ENCODE measurements at regions not wholly inside any gene's neighbourhood (a gene's known extent, or its start where the extent isn't known, plus 50 kb on each side); places are given as distances from the start of the nearest gene placed in this dataset.

GRCh38 chr5:38719403-38719802, 126.4 kb upstream of the OSMR start:
- H3K27ac ChIP-seq (ENCODE audit: low read depth, low read length), result no peak overlapping the region
- no peaks in the 10 kb centered on the region for H3K27me3 ChIP-seq (ENCODE audit: insufficient read depth, low read length)
- no peak overlapping the region for H3K4me3 ChIP-seq (ENCODE audit: low read depth, low read length)
- no peak overlapping the region for H2AFZ ChIP-seq (ENCODE audit: low read length, unreplicated experiment)
- H3K36me3 ChIP-seq (ENCODE audit: insufficient read depth, low read length), result no peaks in the 10 kb centered on the region
- H3K4me1 ChIP-seq (ENCODE audit: control insufficient read depth, insufficient read depth, low read length, unreplicated experiment), result peaks cover 9% of the 10 kb centered on the region
- H3K79me2 ChIP-seq (ENCODE audit: control insufficient read depth, insufficient read depth, low read length, unreplicated experiment), result no peaks in the 10 kb centered on the region

- H3K36me3 ChIP-seq (ENCODE audit: insufficient read depth, low read length), result no peaks in the 10 kb centered on the region
- no peaks in the 10 kb centered on the region for H3K27me3 ChIP-seq (ENCODE audit: insufficient read depth, low read length)
- H2AFZ ChIP-seq (ENCODE audit: low read length, unreplicated experiment), result no peak overlapping the region
- peaks cover 12% of the 10 kb centered on the region for H3K4me1 ChIP-seq (ENCODE audit: control insufficient read depth, insufficient read depth, low read length, unreplicated experiment)
- H3K27ac ChIP-seq (ENCODE audit: low read depth, low read length), result no peak overlapping the region
- H3K4me3 ChIP-seq (ENCODE audit: low read depth, low read length), result no peak overlapping the region
- no peaks in the 10 kb centered on the region for H3K79me2 ChIP-seq (ENCODE audit: control insufficient read depth, insufficient read depth, low read length, unreplicated experiment)
These were observed 125.9 kb upstream of the OSMR start for GRCh38 chr5:38719916-38720315.

DNA sequence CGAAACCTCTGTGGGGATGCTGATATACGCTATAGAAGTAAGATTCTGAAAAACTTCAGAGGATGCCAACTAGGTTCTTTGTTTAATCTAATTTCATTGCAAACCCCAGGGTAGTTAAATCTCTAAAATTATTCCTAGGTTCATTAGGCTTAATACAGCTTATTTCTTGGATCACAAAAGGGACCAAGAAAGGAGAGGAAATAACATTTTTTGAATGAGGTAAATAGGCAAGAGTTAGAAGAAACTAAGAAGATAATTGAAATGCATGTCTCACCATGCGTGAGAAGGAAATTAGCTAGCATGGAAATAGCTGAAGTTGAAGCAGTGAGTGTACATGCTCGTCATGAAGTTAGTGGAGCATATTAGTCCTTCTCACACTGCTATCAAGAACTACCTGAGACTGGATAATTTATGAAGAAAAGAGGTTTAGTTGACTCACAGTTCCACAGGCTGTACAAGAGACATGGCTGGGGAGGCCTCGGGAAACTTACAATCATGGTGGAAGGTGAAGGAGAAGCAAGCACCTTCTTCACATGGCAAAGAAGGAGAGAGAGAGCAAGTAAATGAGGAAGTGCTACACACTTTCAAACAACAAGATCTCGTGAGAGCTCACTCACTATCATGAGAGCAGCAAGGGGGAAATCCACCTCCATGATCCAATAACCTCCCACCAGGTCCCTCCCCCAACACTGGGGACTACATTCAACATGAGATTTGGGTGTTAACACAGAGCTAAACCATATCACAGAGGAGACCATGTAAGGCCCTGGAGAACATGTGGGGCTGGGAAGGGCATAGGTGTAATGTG, 125.1 kb upstream of the OSMR start:
- Histone ChIP-seq H3K79me2 (ENCODE audit: control insufficient read depth, insufficient read depth, low read length, unreplicated experiment) (no peaks in the 10 kb centered on the region), H3K4me3 (ENCODE audit: low read depth, low read length) (no peak overlapping the region), H3K4me1 (ENCODE audit: control insufficient read depth, insufficient read depth, low read length, unreplicated experiment) (peaks cover 12% of the 10 kb centered on the region), H3K27me3 (ENCODE audit: insufficient read depth, low read length) (no peaks in the 10 kb centered on the region), H3K36me3 (ENCODE audit: insufficient read depth, low read length) (no peaks in the 10 kb centered on the region), H3K27ac (ENCODE audit: low read depth, low read length) (no peak overlapping the region), H2AFZ (ENCODE audit: low read length, unreplicated experiment) (no peak overlapping the region)

- no peaks in the 10 kb centered on the region for H3K27me3 ChIP-seq (ENCODE audit: insufficient read depth, low read length)
- no peak overlapping the region for H2AFZ ChIP-seq (ENCODE audit: low read length, unreplicated experiment)
These were observed 122.9 kb upstream of the OSMR start for GRCh38 chr5:38722918-38723317.

DNA sequence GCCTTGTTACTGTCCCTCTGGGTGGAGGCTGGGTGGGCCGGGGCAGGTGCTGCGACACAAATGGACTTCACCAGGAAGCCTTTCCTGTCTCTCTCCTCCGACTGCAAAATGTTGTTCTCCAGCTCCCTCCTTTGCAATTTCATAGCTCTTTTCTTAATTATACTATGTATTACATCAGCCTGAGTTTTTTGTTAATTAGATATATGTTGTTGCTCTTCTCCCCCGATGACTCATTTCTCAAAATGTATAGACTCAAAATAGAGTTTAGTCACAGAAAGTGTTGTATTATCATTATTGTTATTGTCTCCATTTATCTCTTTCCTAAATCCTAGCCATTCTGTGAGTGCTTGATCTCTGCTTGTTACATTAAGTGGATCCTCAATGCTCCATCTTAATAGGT, 122.4 kb upstream of the OSMR start:
- no peak overlapping the region for H2AFZ ChIP-seq (ENCODE audit: low read length, unreplicated experiment)
- H3K27me3 ChIP-seq (ENCODE audit: insufficient read depth, low read length), result no peaks in the 10 kb centered on the region
- H3K27ac ChIP-seq (ENCODE audit: low read depth, low read length), result no peak overlapping the region
- H3K4me3 ChIP-seq (ENCODE audit: low read depth, low read length), result no peak overlapping the region
- peaks cover 12% of the 10 kb centered on the region for H3K4me1 ChIP-seq (ENCODE audit: control insufficient read depth, insufficient read depth, low read length, unreplicated experiment)
- H3K36me3 ChIP-seq (ENCODE audit: insufficient read depth, low read length), result no peaks in the 10 kb centered on the region
- H3K79me2 ChIP-seq (ENCODE audit: control insufficient read depth, insufficient read depth, low read length, unreplicated experiment), result no peaks in the 10 kb centered on the region

More at GRCh38 chr5:38722918-38723317, 122.9 kb upstream of the OSMR start:
- Histone ChIP-seq H3K36me3 (ENCODE audit: insufficient read depth, low read length) (no peaks in the 10 kb centered on the region), H3K79me2 (ENCODE audit: control insufficient read depth, insufficient read depth, low read length, unreplicated experiment) (no peaks in the 10 kb centered on the region), H3K4me3 (ENCODE audit: low read depth, low read length) (no peak overlapping the region), H3K4me1 (ENCODE audit: control insufficient read depth, insufficient read depth, low read length, unreplicated experiment) (peaks cover 12% of the 10 kb centered on the region), H3K27ac (ENCODE audit: low read depth, low read length) (no peak overlapping the region)

DNA sequence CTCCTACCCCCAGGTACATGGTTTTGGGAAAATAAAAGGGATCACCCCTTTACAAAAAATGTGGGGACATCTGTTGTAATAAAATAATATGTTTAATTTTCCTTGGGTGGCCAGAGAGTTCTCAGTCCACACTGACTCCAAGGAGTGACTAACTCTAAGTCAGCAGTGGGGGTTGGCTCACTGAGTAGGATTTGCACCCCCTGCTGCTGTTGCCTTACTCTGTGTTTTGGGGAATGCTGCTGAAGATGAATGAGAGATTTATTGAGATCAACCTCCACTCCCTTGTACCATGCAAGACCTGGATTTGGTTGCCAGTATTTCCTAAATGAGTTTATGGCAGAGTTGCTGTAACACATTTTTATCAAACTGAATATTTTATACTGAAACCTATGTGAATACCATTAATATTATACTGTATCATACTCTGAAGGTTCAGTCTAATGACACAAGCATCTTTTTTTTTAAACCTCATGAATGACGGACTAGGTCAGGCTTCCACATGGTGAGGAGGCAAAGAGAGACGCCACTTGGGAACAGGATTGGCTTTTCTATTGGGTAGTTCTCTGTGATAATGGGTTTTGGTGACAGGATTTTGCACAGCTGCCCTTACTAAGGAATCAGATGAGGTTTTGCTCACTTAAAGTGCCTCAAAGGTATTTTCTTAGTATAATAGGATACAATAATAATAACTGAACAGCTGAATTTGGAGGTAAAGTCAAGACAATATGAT, 121.3 kb upstream of the OSMR start:
- no peaks in the 10 kb centered on the region for H3K36me3 ChIP-seq (ENCODE audit: insufficient read depth, low read length)
- H3K4me3 ChIP-seq (ENCODE audit: low read depth, low read length), result no peak overlapping the region
- H3K4me1 ChIP-seq (ENCODE audit: control insufficient read depth, insufficient read depth, low read length, unreplicated experiment), result peaks cover 12% of the 10 kb centered on the region
- no peak overlapping the region for H2AFZ ChIP-seq (ENCODE audit: low read length, unreplicated experiment)
- H3K27ac ChIP-seq (ENCODE audit: low read depth, low read length), result no peak overlapping the region
- no peaks in the 10 kb centered on the region for H3K79me2 ChIP-seq (ENCODE audit: control insufficient read depth, insufficient read depth, low read length, unreplicated experiment)
- no peaks in the 10 kb centered on the region for H3K27me3 ChIP-seq (ENCODE audit: insufficient read depth, low read length)

DNA sequence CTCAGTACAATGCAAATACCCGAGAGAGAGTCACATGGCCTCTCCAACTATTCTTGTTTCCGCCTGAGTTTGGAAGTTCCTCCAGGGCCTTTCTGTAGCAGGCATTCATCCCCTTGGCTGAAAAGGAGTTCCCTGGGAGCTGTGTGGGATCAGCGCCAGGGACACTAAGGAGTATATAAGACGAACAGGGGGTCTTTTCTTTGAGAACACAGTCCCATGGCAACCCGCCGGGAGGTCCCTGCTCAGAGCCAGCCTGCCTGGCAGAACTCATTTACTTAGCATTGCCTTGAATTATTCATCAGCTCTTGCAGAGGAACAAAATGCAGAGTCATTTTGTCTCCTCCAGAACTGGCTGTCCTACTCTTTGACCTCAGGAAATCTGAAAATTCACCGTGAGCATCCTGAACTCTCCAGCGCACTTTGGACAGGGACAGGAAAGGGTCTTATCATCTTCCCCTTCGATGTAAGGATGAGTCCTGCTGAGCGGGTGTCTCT, 120.4 kb upstream of the OSMR start:
- Histone ChIP-seq H3K27me3 (ENCODE audit: insufficient read depth, low read length) (no peaks in the 10 kb centered on the region), H3K4me1 (ENCODE audit: control insufficient read depth, insufficient read depth, low read length, unreplicated experiment) (peaks cover 12% of the 10 kb centered on the region), H3K27ac (ENCODE audit: low read depth, low read length) (no peak overlapping the region), H3K36me3 (ENCODE audit: insufficient read depth, low read length) (no peaks in the 10 kb centered on the region), H3K79me2 (ENCODE audit: control insufficient read depth, insufficient read depth, low read length, unreplicated experiment) (no peaks in the 10 kb centered on the region), H3K4me3 (ENCODE audit: low read depth, low read length) (no peak overlapping the region), H2AFZ (ENCODE audit: low read length, unreplicated experiment) (no peak overlapping the region)

- Histone ChIP-seq H3K4me3 (ENCODE audit: low read depth, low read length) (no peak overlapping the region), H3K27me3 (ENCODE audit: insufficient read depth, low read length) (no peaks in the 10 kb centered on the region), H3K36me3 (ENCODE audit: insufficient read depth, low read length) (no peaks in the 10 kb centered on the region), H3K79me2 (ENCODE audit: control insufficient read depth, insufficient read depth, low read length, unreplicated experiment) (no peaks in the 10 kb centered on the region), H3K4me1 (ENCODE audit: control insufficient read depth, insufficient read depth, low read length, unreplicated experiment) (peaks cover 12% of the 10 kb centered on the region), H3K27ac (ENCODE audit: low read depth, low read length) (no peak overlapping the region), H2AFZ (ENCODE audit: low read length, unreplicated experiment) (no peak overlapping the region)
These were observed 119.5 kb upstream of the OSMR start for GRCh38 chr5:38726279-38726678.

DNA sequence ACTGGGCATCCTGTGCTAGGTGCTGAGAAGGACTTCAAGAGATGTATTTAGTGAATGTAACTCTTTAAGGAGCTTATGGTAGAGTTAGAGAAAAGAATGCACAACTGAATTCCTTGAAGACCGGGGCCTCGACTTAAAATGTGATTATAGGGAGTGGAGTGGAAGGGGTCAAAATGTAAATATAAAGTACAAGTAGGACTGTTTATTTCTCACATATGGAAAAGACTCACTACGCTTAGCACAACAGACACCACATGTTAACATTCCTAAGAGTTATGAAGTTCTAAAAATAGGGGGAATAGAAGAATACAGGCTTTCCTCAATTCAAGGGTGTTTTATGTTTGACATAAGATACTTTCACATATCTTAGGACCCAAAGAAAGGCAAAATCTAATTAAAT, 117.8 kb upstream of the OSMR start:
- H3K27me3 ChIP-seq (ENCODE audit: insufficient read depth, low read length), result no peaks in the 10 kb centered on the region
- no peak overlapping the region for H2AFZ ChIP-seq (ENCODE audit: low read length, unreplicated experiment)
- no peak overlapping the region for H3K4me3 ChIP-seq (ENCODE audit: low read depth, low read length)
- no peaks in the 10 kb centered on the region for H3K79me2 ChIP-seq (ENCODE audit: control insufficient read depth, insufficient read depth, low read length, unreplicated experiment)
- no peaks in the 10 kb centered on the region for H3K36me3 ChIP-seq (ENCODE audit: insufficient read depth, low read length)
- H3K27ac ChIP-seq (ENCODE audit: low read depth, low read length), result no peak overlapping the region
- H3K4me1 ChIP-seq (ENCODE audit: control insufficient read depth, insufficient read depth, low read length, unreplicated experiment), result peaks cover 12% of the 10 kb centered on the region

GRCh38 chr5:38731461-38731860, 114.4 kb upstream of the OSMR start:
- no peaks in the 10 kb centered on the region for H3K4me1 ChIP-seq (ENCODE audit: control insufficient read depth, insufficient read depth, low read length, unreplicated experiment)
- H3K27me3 ChIP-seq (ENCODE audit: insufficient read depth, low read length), result no peaks in the 10 kb centered on the region
- H3K27ac ChIP-seq (ENCODE audit: low read depth, low read length), result no peak overlapping the region
- no peak overlapping the region for H3K4me3 ChIP-seq (ENCODE audit: low read depth, low read length)
- no peak overlapping the region for H2AFZ ChIP-seq (ENCODE audit: low read length, unreplicated experiment)
- no peaks in the 10 kb centered on the region for H3K79me2 ChIP-seq (ENCODE audit: control insufficient read depth, insufficient read depth, low read length, unreplicated experiment)
- no peaks in the 10 kb centered on the region for H3K36me3 ChIP-seq (ENCODE audit: insufficient read depth, low read length)

DNA sequence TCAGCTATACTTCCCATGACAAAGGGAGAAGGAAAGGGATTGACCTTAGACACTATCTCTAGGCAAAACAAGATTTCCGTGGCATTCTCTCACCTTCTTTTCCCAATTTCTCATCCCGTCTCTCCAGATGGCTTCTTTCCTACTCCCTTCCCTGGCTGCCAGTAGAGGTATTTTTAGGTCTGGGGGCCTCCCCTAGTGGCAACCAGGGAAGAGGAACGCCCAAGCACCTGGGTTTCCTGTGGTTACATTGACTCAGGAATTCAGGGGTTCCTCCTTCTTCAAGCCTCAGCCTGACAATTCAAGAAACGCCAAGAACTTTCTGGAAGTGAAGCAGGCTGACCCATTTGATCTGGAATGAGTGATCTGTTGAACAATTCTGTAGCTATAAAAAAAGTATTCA, 111.5 kb upstream of the OSMR start:
- no peaks in the 10 kb centered on the region for H3K27me3 ChIP-seq (ENCODE audit: insufficient read depth, low read length)
- no peaks in the 10 kb centered on the region for H3K36me3 ChIP-seq (ENCODE audit: insufficient read depth, low read length)
- no peak overlapping the region for H2AFZ ChIP-seq (ENCODE audit: low read length, unreplicated experiment)
- no peak overlapping the region for H3K4me3 ChIP-seq (ENCODE audit: low read depth, low read length)
- H3K27ac ChIP-seq (ENCODE audit: low read depth, low read length), result no peak overlapping the region
- H3K79me2 ChIP-seq (ENCODE audit: control insufficient read depth, insufficient read depth, low read length, unreplicated experiment), result no peaks in the 10 kb centered on the region
- H3K4me1 ChIP-seq (ENCODE audit: control insufficient read depth, insufficient read depth, low read length, unreplicated experiment), result peaks cover 13% of the 10 kb centered on the region
